ENCODE measurements at regions not wholly inside any gene's neighbourhood (a gene's known extent, or its start where the extent isn't known, plus 50 kb on each side); places are given as distances from the start of the nearest gene placed in this dataset.

- H3K9me3 Mint-ChIP-seq: no peaks in the 10 kb centered on the region
- H3K27ac Mint-ChIP-seq: no peak overlapping the region
- H3K4me3 Mint-ChIP-seq: no peak overlapping the region
- H3K4me1 Mint-ChIP-seq: peaks cover 8% of the 10 kb centered on the region
- TF ChIP-seq, protein P1, sequence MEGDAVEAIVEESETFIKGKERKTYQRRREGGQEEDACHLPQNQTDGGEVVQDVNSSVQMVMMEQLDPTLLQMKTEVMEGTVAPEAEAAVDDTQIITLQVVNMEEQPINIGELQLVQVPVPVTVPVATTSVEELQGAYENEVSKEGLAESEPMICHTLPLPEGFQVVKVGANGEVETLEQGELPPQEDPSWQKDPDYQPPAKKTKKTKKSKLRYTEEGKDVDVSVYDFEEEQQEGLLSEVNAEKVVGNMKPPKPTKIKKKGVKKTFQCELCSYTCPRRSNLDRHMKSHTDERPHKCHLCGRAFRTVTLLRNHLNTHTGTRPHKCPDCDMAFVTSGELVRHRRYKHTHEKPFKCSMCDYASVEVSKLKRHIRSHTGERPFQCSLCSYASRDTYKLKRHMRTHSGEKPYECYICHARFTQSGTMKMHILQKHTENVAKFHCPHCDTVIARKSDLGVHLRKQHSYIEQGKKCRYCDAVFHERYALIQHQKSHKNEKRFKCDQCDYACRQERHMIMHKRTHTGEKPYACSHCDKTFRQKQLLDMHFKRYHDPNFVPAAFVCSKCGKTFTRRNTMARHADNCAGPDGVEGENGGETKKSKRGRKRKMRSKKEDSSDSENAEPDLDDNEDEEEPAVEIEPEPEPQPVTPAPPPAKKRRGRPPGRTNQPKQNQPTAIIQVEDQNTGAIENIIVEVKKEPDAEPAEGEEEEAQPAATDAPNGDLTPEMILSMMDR (IDR thresholded peaks at IDR 0.05; ENCODE audit: unreplicated experiment in 3 of 3): no peak
- peaks cover 14% of the 10 kb centered on the region for H3K27me3 Mint-ChIP-seq (ENCODE audit: low read depth)
- no peaks in the 10 kb centered on the region for H3K36me3 Mint-ChIP-seq (ENCODE audit: low read depth)
These were observed 103.8 kb upstream of the PRR20G start for GRCh38 chr3:127391436-127392155.

DNA sequence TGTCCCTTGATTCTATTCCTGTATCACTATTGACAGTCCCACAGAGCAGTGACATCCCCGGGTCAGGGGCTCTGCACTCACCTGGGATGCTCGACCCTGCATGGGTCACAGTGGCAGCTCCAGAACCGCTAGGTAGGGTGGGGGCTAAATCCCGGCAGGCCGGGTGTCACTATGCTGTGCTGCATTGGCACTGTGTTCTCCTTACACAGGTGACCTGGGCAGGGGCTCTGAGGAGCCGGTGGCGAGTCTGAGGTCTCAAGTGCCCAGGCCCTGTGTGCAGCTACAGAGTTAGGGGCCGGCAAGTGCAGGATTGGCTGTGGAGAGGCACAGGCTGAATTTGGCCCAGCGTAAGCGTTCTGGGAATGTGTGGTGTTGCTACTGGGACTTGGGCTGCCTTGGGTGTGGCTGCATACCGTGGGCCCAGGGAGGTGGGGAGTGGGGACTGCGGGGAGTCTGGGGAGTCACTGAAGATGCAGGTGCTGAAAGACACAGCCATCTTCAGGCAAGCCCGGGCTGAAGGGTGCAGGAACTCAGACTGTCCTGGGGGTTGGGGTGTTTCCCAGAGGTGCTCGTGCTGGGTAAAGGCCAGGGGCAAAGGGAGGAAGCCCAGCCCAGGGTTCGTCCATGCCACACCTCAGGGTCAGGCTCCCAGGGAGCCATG, 102.6 kb upstream of the PRR20G start:
- TF ChIP-seq, protein P1 (IDR thresholded peaks at IDR 0.05; ENCODE audit: unreplicated experiment in 3 of 3): no peak
- H3K27me3 Mint-ChIP-seq (ENCODE audit: low read depth): peaks cover 18% of the 10 kb centered on the region
- H3K9me3 Mint-ChIP-seq: no peaks in the 10 kb centered on the region
- no peaks in the 10 kb centered on the region for H3K4me1 Mint-ChIP-seq
- no peak overlapping the region for H3K27ac Mint-ChIP-seq
- no peak overlapping the region for H3K4me3 Mint-ChIP-seq
- H3K36me3 Mint-ChIP-seq (ENCODE audit: low read depth): no peaks in the 10 kb centered on the region

GRCh38 chr3:127389913-127390312, 102.1 kb upstream of the PRR20G start:
- Mint-ChIP-seq H3K9me3 (no peaks in the 10 kb centered on the region), H3K4me3 (no peak overlapping the region), H3K27ac (no peak overlapping the region), H3K4me1 (no peaks in the 10 kb centered on the region), H3K36me3 (ENCODE audit: low read depth) (no peaks in the 10 kb centered on the region), H3K27me3 (ENCODE audit: low read depth) (peaks cover 21% of the 10 kb centered on the region)
- TF ChIP-seq, protein P1 (IDR thresholded peaks at IDR 0.05; ENCODE audit: unreplicated experiment in 3 of 3): no peak

DNA sequence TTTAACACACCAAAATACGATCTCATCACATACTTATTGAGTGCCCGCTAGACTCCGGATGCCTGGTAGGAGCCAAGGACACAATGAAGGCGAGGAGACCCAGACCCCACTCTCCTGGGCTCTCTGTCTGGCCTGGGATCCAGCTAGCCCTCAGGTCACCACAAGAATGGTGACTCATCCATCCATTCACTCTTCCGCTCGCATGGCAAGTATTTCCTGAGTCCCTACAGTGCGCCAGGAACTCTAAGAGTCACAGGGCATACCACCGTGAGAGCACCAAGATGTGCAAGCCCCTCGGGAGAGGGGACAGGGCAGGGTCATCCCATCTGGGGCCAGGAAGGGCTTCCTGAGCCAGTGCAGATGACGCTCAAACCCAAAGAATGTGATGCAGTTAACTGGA, 101.6 kb upstream of the PRR20G start:
- Mint-ChIP-seq H3K9me3 (no peaks in the 10 kb centered on the region), H3K4me1 (no peaks in the 10 kb centered on the region), H3K27me3 (ENCODE audit: low read depth) (peaks cover 22% of the 10 kb centered on the region), H3K4me3 (no peak overlapping the region), H3K27ac (no peak overlapping the region), H3K36me3 (ENCODE audit: low read depth) (no peaks in the 10 kb centered on the region)
- TF ChIP-seq, protein P1 (IDR thresholded peaks at IDR 0.05; ENCODE audit: unreplicated experiment in 3 of 3): no peak

GRCh38 chr3:127388427-127388826, 100.6 kb upstream of the PRR20G start:
- H3K4me3 Mint-ChIP-seq: no peak overlapping the region
- peaks cover 19% of the 10 kb centered on the region for H3K27me3 Mint-ChIP-seq (ENCODE audit: low read depth)
- peaks cover 3% of the 10 kb centered on the region for H3K9me3 Mint-ChIP-seq
- no peak overlapping the region for H3K27ac Mint-ChIP-seq
- TF ChIP-seq, protein P1 (IDR thresholded peaks at IDR 0.05; ENCODE audit: unreplicated experiment in 3 of 3): no peak
- H3K36me3 Mint-ChIP-seq (ENCODE audit: low read depth): no peaks in the 10 kb centered on the region
- no peaks in the 10 kb centered on the region for H3K4me1 Mint-ChIP-seq
